HS-5 (cell line): ENCODE measurements at regions not wholly inside any gene's neighbourhood (a gene's known extent, or its start where the extent isn't known, plus 50 kb on each side); places are given as distances from the start of the nearest gene placed in this dataset.
A peak's percentile ranks its signal among the peaks of the same experiment; 100 is the strongest.
"Not testable (repeated sequence)": the region's sequence is repeated elsewhere in the genome, so short reads cannot be mapped to it uniquely, and the experiment has no call there.

Source experiments
- DNase-seq: peaks from one replicate; pipeline ENCODE4 v3.0.0-alpha.2; 2012; ENCODE audit warnings: low read depth

DNA sequence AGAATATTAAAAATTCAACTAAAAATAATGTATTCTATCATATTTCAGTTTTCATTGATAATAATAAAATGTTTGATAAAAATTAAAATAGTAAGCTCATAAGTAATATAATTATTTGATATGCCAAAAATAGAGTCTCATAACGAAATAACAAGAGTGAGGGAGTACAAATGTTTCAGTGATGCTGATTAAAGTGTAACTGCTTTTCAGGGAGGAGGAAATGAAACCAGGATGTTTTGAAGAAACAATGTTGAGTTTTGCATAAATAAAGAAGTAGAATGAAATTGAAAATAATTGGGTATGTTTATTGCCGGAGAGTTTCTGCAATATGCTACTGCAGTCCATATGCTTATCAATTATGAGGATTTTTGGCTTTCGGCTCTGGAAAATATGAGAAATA is 1159.8 kb upstream of the ADGRL2 start:
- DNase-seq = no peak

DNA sequence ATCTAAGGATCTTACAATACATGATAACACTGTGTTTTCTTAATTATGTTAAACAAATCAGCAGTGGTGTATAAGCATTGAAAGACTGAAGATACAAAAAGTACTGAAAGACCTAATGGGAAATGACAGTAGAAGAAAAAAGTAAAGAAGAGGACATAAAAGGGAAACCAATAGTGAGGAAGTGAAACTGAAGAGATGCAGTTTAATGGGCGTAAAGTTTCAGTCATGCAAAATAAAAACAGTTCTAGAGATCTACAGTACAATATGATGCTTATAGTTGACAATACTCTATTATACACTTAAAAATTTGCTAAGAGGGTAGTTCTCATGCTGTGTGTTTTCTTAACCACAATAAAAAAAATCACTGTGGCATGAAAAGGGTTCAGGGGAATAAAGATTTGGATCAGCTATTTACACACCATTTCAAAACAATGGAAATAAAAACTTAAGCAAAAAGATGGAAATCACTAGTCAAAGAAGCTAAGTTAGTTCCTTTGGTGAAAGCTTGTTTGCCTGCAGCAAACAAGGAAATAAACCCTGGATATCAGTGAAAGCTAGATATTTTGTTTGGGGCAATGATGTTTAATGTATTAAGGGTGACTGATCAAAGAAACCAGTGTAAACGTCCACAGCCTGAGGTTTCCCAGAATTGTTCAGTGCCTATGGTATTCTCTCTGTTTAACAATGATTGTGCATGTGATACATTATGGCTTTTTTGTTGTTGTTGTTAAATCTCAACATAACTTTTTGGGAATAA is 1160.8 kb upstream of the ADGRL2 start:
- no peak for DNase-seq

DNA sequence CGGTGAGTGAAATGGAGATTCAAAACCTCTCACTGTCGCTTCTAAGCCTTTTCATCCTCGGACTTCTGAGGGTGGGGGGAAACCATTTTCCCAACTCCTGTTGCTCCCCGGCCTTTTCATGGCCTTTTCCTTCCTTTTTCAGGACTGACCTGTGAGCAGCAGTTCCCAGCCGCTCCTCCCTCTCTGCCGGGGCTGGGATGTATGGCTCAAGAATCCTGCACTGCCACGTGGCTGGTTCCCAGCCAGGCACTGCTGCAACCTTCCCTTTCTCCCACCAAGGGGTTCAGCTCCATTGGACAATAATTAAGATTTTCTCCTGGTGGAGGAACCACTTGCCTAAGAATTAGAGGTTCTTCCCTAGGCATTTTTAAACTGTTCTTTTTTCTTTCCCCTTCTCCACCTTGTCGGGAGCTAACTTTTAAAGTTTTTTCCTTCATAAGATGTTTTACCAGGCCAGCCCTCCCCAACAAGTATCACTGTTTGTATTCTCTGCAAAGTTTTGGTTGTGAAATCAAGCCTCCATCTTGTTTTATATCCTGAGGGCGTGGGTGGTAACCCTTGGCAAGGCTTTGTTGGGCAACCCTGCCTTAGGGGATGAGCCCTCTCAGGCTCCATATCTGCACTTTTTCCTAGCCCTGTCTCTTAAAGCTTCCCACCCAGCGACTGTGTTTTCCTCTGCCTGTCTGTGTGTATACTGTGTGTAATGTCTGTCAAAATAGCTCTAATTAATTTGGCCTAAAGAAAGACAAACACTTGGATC is 1166.6 kb upstream of the ADGRL2 start:
- no peak for DNase-seq

DNA sequence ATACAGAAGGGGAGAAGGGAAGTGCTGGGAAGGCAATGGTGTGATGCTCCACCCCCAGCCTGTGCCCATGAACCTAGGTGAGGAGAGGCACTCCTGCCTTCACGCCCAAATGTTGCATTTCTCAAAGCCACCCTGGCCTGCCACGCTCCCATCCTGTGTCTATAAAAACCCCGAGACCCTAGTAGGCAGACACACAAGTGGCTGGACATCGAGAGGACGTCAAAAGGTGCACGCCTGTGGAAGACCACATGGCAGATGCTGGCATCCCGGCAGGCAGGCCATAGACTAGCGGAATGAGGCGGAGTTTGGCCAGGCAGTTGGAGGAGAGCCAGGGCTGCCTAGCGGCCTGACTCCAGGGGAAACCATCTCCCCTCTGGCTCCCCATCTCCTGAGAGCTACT is 1168.5 kb upstream of the ADGRL2 start:
- DNase-seq = no peak

DNA sequence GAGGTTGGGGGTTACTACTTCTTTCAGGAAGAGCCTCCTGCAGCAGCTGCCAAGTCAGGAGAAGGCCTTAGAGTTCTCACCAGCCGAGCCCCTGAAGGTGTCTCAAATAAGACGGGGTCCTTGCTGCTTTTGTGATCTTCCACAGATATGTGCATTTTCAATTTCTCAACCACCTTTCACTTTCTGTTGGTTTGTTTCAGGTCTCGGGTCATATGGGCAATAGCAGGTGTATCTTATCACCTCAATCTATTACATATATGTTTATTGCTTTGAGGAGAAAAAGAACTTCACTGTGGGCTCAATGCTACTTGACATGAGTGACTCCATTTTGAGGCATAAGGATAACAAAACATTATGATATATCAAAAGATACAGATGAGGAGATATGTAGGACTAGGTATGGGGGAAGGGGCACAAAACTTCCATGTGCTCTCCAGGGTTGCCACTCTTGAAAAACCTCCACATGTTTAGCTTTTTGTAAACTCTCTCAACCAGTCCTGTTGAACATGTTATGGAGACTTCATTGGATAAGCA is 1171.4 kb upstream of the ADGRL2 start:
- no peak for DNase-seq

DNA sequence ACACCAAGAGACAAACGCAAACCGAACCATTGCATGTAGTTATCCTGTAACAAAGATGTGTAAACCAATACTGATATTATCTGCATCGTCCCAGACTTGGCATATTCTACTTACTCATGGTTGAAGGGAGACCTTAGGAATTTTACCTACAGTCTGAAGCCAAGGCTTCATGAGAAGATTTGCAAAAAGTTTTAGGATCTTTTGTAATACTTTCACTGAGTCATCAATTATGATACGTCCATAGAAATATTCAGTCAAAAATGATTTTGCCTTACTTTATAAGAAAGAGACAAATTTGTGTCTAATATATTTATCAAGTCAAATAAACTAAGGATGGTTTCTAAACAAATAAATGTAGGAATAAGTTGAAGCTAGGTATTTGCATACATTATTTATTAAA is 1176.1 kb upstream of the ADGRL2 start:
- DNase-seq = peak; percentile 13

DNA sequence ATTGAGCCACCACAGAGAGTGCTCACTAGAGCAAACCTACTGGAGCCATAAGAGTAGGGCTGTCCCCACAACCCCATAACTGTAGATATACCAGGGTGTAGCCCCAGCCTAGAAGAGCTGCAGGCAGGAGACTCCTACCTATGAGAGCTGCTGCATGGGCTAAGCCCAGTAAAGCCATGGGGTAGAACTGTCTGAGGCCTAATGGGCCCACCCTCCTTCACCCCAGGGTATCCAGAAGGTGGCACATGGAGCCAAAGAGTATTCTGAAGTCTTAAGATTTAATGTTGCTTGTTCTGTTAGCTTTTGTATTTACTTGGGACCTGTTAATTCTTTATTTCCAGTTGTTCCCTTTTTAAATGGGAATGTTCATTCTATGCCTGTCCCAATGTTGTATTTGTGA is 1193.7 kb upstream of the ADGRL2 start:
- no peak for DNase-seq

DNA sequence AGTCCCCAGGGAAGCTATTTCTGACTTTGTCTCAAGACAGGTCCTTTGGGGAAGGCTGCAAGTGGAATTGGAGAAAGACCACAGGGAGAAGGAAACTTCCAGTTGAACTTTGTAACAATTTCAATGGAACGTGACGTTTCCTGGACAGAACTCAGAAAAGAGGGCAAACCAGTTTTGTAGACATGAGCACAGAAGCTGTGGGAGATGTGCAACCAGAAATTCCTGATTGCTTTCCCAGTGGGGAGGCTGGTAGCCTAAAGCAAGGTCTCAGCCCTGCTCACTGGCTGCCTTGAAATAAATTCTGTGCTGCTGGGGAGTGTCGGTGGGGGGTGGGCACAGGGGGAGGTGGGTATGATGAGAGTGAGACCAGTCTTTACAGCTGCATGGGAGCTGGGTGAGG is 1206.7 kb upstream of the ADGRL2 start:
- no peak for DNase-seq

DNA sequence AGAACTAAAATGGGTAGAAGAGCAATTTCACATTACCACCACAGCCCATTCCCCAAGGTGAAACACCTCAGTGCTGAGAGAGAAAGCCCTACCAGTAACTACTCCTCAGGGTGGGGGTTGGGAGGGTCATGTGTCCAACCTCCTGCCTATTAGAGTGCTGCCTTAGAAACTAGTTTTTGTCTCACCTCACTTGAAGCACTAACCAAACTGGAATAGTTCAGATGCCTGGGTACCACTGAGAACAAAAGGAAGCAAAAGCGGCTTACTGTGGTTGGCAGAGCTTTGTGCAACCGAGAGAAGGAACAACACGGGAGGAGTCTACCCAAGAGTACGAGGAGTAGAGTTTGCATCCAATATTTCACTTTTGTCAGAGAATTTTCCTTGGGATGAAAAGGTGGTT is 1207.5 kb upstream of the ADGRL2 start:
- no peak for DNase-seq

DNA sequence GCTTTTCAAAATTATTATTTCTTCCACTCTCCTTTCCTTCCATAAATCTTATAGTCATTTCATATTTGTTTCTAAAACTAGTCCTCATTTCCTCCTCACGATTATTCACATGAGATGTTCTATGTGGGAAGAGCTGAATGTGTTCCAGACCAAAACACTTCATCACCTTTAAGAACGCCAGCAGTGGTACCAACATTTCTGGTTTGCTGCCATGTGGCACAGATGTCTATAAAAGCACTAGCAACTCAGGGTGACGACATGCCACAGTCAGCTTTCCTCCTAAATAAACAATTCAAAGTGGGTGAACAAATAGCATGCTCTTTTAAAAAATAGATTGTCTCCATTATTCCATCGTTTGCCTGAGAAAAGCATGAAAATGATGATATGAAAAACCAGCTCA is 1217.8 kb upstream of the ADGRL2 start:
- no peak for DNase-seq

DNA sequence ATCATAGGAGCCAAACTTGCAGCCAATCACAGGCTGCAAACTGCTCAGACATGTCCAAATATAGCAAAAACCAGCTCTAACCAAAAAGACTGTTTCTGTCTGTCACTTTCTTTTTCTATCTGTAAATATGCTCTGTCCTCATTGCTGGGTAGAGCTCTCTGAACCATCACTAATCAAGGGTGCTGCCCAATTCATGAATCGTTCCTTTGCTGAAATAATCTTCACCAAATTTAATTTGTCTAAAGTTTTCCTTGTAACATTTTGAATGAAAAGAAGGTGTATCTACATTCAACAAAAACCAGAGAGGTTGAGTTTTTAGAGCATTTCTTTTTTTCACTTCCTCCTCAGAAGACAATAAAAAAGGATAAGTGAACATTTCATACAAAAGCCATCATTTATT is 1221.7 kb upstream of the ADGRL2 start:
- DNase-seq = no peak

DNA sequence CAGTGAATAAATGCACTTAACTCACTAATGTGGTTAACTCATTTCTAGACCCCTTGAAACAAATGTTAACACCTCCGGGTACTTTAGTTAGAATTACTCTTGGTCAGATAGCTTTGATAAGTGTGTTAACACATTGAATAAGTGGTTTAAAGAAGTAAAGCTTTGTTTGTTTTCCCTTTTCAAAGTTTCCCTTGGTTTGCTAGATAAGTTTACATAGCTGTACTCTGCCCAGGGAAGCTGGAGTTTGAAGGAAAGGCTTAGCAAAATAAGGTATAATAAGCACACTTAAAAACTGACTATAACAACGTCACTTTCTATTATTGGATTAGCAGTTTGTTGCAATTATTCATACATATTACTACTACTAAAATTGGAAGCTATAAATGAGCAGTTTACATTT is 1233.9 kb upstream of the ADGRL2 start:
- DNase-seq = no peak

DNA sequence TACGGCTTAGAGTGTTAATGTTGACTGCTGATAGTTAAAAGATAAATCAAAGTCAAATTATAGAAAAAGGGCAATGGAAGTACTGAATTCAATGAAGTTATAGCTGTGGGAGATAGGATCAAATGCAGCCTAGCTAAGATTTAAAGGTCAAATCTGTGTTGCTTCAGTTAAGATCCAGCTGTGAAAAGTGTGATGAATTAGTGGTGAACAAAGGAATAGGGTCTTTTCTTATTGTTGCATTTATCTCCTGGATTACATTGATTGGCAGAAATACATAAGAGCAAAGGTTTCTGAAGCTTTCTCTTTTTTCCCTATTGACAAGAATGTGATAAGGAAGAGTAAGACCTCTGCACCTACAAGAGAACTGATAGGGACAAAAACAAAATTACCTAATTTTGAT is 1234.6 kb upstream of the ADGRL2 start:
- no peak for DNase-seq

DNA sequence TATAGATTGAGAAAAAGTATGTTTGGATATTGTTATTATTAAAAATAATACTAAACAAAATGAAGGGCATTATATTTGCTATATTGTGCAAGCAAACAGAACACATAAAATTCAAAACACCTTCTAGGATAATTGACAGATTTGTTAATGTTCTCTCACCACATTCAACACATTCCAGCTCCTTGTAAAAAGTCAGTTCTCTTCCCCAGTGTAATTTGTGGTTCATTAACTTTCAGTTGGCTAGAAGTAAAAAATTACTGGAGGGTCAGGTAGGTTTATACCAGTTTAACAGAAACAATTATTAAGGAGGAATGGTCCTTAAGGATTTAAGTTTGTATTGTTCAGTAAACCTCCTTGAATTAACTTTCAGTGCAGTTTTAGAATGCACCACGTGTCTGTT is 1235.3 kb upstream of the ADGRL2 start:
- DNase-seq = no peak

DNA sequence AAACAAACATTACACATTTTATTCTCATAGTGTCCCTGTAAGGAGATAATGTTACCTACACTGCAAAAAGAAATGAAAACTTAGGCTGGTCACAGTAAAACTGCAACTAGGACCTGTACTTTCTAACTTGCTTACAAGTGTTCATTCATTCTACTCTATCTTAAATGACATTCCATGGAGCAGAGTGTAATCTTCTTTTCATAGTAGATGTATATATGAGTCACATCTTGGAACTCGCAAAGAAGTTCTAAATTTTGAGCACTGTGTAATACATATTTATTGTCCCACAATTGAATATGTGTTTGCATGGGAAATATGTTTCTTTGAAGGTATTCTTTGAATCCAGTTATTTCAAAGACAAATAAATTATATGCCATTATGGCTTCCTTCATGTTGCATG is 1258.5 kb upstream of the ADGRL2 start:
- DNase-seq = peak; percentile 6

DNA sequence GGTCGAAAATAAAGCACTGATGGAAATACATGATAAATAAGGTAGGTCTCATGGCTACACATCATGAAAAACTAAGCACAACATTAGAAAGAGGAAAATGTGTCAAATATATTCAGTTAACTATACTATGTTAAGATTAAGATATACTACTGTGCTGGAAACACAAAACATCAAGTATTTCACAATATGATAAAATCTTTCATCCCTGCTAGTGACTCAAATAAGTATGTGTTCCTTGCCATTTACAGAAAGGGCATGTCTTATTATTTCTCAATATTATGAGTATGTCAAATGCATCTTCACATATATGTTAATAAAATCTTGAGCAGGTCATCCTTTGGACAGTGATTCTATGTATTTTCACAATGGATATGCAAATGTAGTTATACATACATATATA is 1260.1 kb upstream of the ADGRL2 start:
- DNase-seq = no peak

DNA sequence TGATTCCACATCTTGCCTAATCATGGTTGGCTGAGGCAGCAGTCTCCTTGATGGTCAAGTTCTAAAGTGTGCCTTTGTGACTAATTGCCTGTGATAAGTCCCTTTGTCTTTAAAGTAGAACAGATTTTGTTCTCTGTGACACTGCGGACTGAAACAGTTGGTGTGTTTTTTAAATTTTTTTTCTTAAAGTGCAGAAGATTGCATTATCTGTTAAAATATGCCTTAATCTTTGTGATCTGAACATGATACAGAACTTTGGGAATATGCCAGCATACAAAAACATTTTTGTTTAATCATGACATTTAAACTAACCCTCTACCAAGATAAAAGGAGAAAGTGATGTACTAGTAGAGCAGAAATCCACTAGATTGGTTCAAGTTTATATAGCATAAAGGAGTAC is 1260.6 kb upstream of the ADGRL2 start:
- DNase-seq = no peak

DNA sequence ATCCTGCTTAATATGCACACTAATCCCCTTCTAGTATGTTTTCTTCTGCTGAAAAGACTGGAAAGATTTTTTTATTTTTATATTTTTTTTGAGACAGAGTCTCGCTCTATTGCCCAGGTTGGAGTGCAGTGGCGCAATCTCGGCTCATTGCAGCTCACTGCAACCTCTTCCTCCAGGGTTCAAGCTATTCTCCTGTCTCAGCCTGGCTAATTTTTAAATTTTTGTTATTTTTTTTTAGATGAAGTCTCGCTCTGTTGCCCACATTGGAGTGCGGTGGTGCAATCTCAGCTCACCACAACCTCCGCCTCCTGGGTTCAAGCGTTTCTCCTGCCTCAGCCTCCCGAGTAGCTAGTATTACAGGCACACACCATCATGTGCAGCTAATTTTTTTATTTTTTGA is 1261.4 kb upstream of the ADGRL2 start:
- DNase-seq = not testable (repeated sequence)

DNA sequence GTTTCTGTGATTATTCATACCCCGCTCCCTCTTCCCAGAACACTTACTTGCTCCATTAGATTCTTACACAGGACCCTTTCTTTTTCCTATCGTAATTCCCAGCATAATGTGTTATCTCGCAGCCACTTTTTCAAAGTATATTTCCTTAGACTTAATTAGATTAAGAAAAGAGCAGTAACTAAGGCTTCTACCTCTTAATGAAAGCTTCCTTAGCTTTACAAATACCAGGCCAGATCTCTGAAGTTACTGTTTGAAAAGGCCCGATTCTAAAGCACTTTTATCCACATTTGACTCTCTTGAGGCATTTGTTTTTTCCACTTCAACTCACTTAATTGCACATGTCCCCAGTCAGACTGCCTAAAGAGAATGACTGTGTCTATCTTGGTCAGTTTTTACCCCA is 1264.3 kb upstream of the ADGRL2 start:
- no peak for DNase-seq

DNA sequence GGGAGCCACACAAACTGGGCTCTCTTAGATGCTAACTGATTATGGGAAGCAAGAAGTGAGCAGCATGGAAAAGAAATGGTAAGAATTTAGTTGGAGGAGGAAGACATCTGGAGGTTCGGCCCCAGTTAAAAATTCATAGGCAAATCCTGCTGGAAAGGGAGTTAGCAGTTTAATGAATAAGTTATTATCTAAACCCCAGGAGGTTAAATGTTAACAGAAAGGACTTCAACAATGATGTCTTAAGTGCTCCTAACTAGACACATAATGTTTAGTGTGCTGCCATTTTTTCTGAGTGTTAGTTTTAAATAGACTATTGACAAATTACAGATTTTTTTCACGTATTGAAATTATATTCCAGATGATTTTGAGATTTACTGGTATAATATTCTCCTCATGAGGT is 1265.3 kb upstream of the ADGRL2 start:
- DNase-seq = no peak

DNA sequence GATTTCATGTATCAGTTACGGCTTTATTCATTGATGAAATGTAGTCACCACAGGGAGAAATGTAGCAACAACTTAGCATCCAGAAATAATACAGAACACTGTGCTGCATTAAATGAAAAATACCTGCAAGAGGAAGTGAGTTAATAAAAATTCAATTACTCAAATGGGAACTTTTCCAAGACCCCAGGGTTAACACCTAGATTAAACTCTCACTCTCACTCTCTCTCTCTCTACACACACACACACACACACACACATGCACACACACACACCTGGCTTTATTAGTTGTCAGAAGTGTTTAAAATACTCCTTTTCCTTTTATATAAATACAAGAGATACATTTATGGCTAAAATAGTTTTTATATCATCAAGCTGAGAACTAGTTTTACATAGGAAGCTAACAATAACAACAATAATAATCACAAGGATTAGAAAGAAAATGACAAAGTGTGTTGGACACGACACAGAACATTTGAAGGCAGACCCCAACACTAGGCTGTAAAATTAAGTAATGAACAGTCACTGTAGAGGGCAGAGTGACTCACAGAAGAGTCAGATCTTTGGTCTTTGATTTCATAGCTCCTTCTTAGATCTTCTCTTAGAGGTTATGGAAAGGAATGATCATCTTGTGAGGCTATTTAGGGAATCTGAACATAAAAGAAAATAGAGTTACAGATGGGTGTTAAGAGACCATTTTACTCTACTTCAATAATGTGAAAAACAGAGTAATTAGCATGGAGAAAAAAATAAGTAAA is 1266.0 kb upstream of the ADGRL2 start:
- peak; percentile 25 for DNase-seq

DNA sequence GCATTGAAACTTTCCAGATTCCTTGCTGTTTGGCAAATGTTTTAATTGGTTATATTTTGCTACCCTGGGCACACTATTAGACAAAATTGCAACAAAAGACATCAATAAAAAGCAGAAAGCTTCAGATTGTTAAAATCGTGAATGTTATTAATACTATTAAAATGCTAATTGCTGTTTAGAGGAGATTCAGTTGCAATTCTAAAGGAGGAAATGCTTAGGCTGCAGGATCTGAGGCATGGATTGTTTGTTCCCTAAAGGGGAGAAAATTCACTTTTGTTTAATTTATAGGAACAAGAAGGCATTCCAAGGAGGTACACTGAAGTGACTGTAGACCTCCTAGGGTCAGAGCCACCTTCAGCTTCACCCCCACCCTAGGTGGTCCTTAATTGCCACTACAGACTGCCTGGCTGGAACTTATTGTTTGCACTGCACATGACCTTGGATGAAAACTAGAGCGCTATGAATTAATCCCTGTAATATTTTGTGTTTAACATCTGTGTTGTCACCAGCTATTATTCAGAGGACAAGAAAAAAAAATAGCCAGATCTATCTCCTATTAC is 1266.9 kb upstream of the ADGRL2 start:
- no peak for DNase-seq

DNA sequence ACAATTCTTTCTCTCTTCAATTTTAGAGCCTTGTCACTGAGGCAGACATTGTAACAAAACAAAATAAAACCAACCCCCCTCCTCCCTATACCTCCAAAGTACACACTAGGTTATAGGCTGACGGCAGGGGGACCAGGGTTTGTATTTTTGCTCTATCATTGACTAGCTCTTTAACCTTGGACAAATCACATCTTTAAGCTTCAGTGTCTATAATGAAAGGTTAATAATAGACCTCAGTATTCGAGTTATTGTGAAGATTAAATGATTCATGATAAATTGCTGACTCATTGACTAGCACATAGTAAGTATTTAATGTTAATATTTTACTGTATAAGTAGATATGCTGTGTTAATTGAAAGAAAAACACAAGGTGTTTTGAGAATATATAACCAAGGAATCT is 1267.6 kb upstream of the ADGRL2 start:
- DNase-seq = no peak
